Colonic mucosa (tissue), 4 donors: ENCODE measurements at regions not wholly inside any gene's neighbourhood (a gene's known extent, or its start where the extent isn't known, plus 50 kb on each side); places are given as distances from the start of the nearest gene placed in this dataset.

Experiments
- DNase-seq: peaks from one replicate; pipeline ENCODE4 v3.0.0-alpha.2; 2020
- H3K27ac ChIP-seq: fragments of 200-600 bp; one replicate; pipeline ENCODE4 v1.8.0; 2021
- H3K27me3 ChIP-seq: fragments of 200-600 bp; one replicate; pipeline ENCODE4 v1.8.0; 2021
- H3K36me3 ChIP-seq: fragments of 200-600 bp; one replicate; pipeline ENCODE4 v1.8.0; 2021
- H3K4me1 ChIP-seq: fragments of 200-600 bp; one replicate; pipeline ENCODE4 v1.8.0; 2021; ENCODE audit warnings: mild to moderate bottlenecking
- H3K4me3 ChIP-seq: fragments of 200-600 bp; one replicate; pipeline ENCODE4 v1.8.0; 2021
- H3K9ac ChIP-seq, 2 donors: one replicate each; pipeline ENCODE4 v1.7.0; 2013; ENCODE audit warnings: control low read depth in 2 of 2, low read depth in 2 of 2, low read length in 2 of 2
- H3K9me3 ChIP-seq: fragments of 200-600 bp; one replicate; pipeline ENCODE4 v1.8.0; 2021
- CTCF ChIP-seq: fragments of 200-600 bp; IDR thresholded peaks from one replicate; pipeline ENCODE4 v1.8.0; 2022; ENCODE audit warnings: antibody characterized with exemption, mild to moderate bottlenecking
- intact Hi-C: fragments of 100-400 bp; cut with DNase I; formaldehyde crosslinking; loops from one replicate; pipeline ENCODE4 v1.14.1; 2022
- donor health status: healthy.
- donor health status: DM: no; HTN: no; CAD: no.
- donor health status: DM: no; HTN: no; CAD: no.

GRCh38 chr15:72890043-72890442 is 106.5 kb upstream of the ADPGK start:
- intact Hi-C loops = no loop called here
- H3K27ac ChIP-seq = no peak overlapping the region
- H3K9me3 ChIP-seq = no peaks in the 10 kb centered on the region
- no peaks in the 10 kb centered on the region for H3K4me1 ChIP-seq
- no peaks in the 10 kb centered on the region for H3K36me3 ChIP-seq
- no peaks in the 10 kb centered on the region for H3K27me3 ChIP-seq
- H3K4me3 ChIP-seq = no peak overlapping the region
- TF ChIP-seq CTCF = no peak
- no peak for DNase-seq
- no peak overlapping the region for H3K9ac ChIP-seq

- no peaks in the 10 kb centered on the region for H3K27me3 ChIP-seq
- intact Hi-C loops = no loop called here
Observed at GRCh38 chr15:72889545-72889944, 106.0 kb upstream of the ADPGK start.

GRCh38 chr15:72888811-72889210 is 105.3 kb upstream of the ADPGK start:
- Histone ChIP-seq H3K27me3 (no peaks in the 10 kb centered on the region), H3K4me1 (no peaks in the 10 kb centered on the region), H3K36me3 (no peaks in the 10 kb centered on the region), H3K9me3 (no peaks in the 10 kb centered on the region), H3K9ac (no peak overlapping the region), H3K27ac (no peak overlapping the region), H3K4me3 (no peak overlapping the region)
- intact Hi-C loops = no loop called here
- no peak for DNase-seq
- no peak for TF ChIP-seq CTCF

More at GRCh38 chr15:72889545-72889944, 106.0 kb upstream of the ADPGK start:
- Histone ChIP-seq H3K4me1 (no peaks in the 10 kb centered on the region), H3K4me3 (no peak overlapping the region), H3K36me3 (no peaks in the 10 kb centered on the region), H3K9me3 (no peaks in the 10 kb centered on the region), H3K27ac (no peak overlapping the region), H3K9ac (no peak overlapping the region)
- DNase-seq = no peak
- TF ChIP-seq CTCF = no peak

GRCh38 chr15:72888211-72888610 is 104.7 kb upstream of the ADPGK start:
- intact Hi-C loops = no loop called here
- DNase-seq = no peak
- TF ChIP-seq CTCF = no peak
- Histone ChIP-seq H3K4me1 (no peaks in the 10 kb centered on the region), H3K27me3 (no peaks in the 10 kb centered on the region), H3K9ac (no peak overlapping the region), H3K36me3 (no peaks in the 10 kb centered on the region), H3K4me3 (no peak overlapping the region), H3K9me3 (no peaks in the 10 kb centered on the region), H3K27ac (no peak overlapping the region)

GRCh38 chr15:72887376-72887775 is 103.8 kb upstream of the ADPGK start:
- Histone ChIP-seq H3K9ac (no peak overlapping the region), H3K27ac (no peak overlapping the region), H3K4me3 (no peak overlapping the region), H3K27me3 (no peaks in the 10 kb centered on the region), H3K4me1 (no peaks in the 10 kb centered on the region), H3K36me3 (no peaks in the 10 kb centered on the region), H3K9me3 (no peaks in the 10 kb centered on the region)
- intact Hi-C loops = no loop called here
- no peak for TF ChIP-seq CTCF
- no peak for DNase-seq

GRCh38 chr15:72884311-72884710 is 100.8 kb upstream of the ADPGK start:
- DNase-seq = no peak
- no peaks in the 10 kb centered on the region for H3K4me1 ChIP-seq
- H3K9me3 ChIP-seq = no peaks in the 10 kb centered on the region
- no peak overlapping the region for H3K4me3 ChIP-seq
- no peak overlapping the region for H3K27ac ChIP-seq
- intact Hi-C loops = no loop called here
- no peaks in the 10 kb centered on the region for H3K27me3 ChIP-seq
- TF ChIP-seq CTCF = no peak
- H3K9ac ChIP-seq = no peak overlapping the region
- no peaks in the 10 kb centered on the region for H3K36me3 ChIP-seq
